GM19397 (cell line): ENCODE measurements at regions not wholly inside any gene's neighbourhood (a gene's known extent, or its start where the extent isn't known, plus 50 kb on each side); places are given as distances from the start of the nearest gene placed in this dataset.

Source experiments
- ATAC-seq: cut with Tn5 transposase; IDR thresholded peaks from one replicate; pipeline ENCODE4 v1.9.1; 2021; ENCODE audit warnings: mild to moderate bottlenecking, moderate library complexity; ENCODE audit not compliant: unreplicated experiment

- ATAC-seq, result no peak
Observed at GRCh38 chr21:20551939-20552338, 446.3 kb upstream of the NCAM2 start.

GRCh38 chr21:20554785-20555184, 443.4 kb upstream of the NCAM2 start:
- no peak for ATAC-seq

GRCh38 chr21:20570824-20571232, 427.4 kb upstream of the NCAM2 start:
- no peak for ATAC-seq

- ATAC-seq, result no peak
Observed at GRCh38 chr21:20572582-20572981, 425.6 kb upstream of the NCAM2 start.

- no peak for ATAC-seq
Observed at GRCh38 chr21:20581361-20581760, 416.8 kb upstream of the NCAM2 start.

GRCh38 chr21:20591284-20591683, 406.9 kb upstream of the NCAM2 start:
- ATAC-seq, result no peak

- no peak for ATAC-seq
Observed at GRCh38 chr21:20592463-20592862, 405.7 kb upstream of the NCAM2 start.

- no peak for ATAC-seq
Observed at GRCh38 chr21:20603236-20603635, 395.0 kb upstream of the NCAM2 start.

- no peak for ATAC-seq
Observed at GRCh38 chr21:20611008-20611407, 387.2 kb upstream of the NCAM2 start.

GRCh38 chr21:20613654-20614053, 384.6 kb upstream of the NCAM2 start:
- ATAC-seq, result no peak

GRCh38 chr21:20617130-20617529, 381.1 kb upstream of the NCAM2 start:
- no peak for ATAC-seq

GRCh38 chr21:20618878-20619277, 379.3 kb upstream of the NCAM2 start:
- no peak for ATAC-seq

- ATAC-seq, result no peak
Observed at GRCh38 chr21:20627594-20627993, 370.6 kb upstream of the NCAM2 start.

GRCh38 chr21:20631633-20632032, 366.6 kb upstream of the NCAM2 start:
- no peak for ATAC-seq

- no peak for ATAC-seq
Observed at GRCh38 chr21:20639026-20639425, 359.2 kb upstream of the NCAM2 start.

GRCh38 chr21:20641241-20641640, 357.0 kb upstream of the NCAM2 start:
- ATAC-seq, result no peak

- ATAC-seq, result no peak
Observed at GRCh38 chr21:20642681-20643080, 355.5 kb upstream of the NCAM2 start.

- ATAC-seq, result no peak
Observed at GRCh38 chr21:20644552-20644951, 353.7 kb upstream of the NCAM2 start.

GRCh38 chr21:20645344-20645743, 352.9 kb upstream of the NCAM2 start:
- no peak for ATAC-seq

- no peak for ATAC-seq
Observed at GRCh38 chr21:20646431-20647165, 351.6 kb upstream of the NCAM2 start.

GRCh38 chr21:20647607-20648006, 350.6 kb upstream of the NCAM2 start:
- ATAC-seq, result no peak

- ATAC-seq, result no peak
Observed at GRCh38 chr21:20649231-20649630, 349.0 kb upstream of the NCAM2 start.

- ATAC-seq, result no peak
Observed at GRCh38 chr21:20652846-20653245, 345.4 kb upstream of the NCAM2 start.
